DMS79 (cell line): ENCODE measurements at regions not wholly inside any gene's neighbourhood (a gene's known extent, or its start where the extent isn't known, plus 50 kb on each side); places are given as distances from the start of the nearest gene placed in this dataset.

Source experiments
- DNase-seq: peaks from one replicate; lab custom pipeline; 2025; lab: John Stamatoyannopoulos, UW

DNA sequence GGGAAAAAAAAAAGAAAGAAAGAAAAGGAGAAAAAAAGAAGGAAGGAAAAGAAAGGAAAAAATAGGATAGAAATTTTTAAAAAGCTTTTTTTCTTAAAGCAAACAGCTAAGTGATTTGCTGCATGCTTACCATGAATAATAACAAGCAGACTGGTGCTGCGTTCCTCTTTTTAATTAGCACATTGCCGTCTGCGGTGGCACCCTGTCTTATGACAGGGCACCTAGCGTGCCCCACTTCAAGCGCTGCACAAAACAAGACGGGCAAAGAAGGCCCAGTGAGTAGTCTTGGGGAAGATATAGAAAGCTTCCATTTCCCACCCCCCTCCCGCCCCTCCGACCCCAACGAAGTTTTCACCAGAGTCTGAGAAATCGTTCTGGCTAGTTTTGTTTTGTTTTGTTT is 513.9 kb downstream of the ZNF608 start:
- DNase-seq: no peak

- DNase-seq: no peak
Measured at GRCh38 chr5:124231802-124232201, 514.6 kb downstream of the ZNF608 start.

DNA sequence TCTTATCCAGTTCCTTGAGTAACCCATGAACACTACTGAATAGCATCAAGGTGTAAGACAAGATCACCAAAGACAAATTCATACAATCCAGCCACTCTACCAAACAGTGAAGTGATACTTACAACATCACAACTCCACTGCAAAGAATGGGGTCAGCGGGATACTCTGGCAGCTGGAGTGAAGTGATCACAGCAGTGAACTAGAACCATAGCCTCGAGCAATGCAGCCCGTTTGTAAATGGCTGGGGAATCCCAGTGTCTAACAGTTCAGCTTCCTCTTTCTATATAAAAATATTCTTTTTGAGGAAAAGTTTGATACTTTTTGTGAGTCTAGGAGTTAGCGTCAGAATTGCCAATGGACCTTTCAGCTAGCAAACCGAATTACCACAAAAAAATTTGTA is 515.2 kb downstream of the ZNF608 start:
- no peak for DNase-seq

- no peak for DNase-seq
Measured at GRCh38 chr5:124230456-124230855, 516.0 kb downstream of the ZNF608 start.

DNA sequence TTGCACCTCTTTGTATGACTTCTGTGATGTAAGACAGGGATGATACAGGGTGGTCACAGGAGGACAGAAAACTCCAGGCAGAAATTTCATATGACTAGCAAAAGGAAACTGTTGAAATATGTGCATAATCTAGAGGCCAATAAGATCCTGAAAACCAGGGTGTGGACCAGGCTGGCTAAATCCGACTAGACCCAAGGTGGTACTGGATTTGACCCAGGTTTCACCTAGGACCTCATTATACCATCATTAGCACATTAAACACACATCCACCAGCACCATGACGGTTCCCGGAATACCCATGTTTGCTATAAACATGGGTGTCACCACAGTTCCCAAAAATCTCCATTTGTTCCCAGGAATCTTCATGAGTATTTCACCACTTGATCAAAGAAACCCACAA is 517.1 kb downstream of the ZNF608 start:
- no peak for DNase-seq

DNA sequence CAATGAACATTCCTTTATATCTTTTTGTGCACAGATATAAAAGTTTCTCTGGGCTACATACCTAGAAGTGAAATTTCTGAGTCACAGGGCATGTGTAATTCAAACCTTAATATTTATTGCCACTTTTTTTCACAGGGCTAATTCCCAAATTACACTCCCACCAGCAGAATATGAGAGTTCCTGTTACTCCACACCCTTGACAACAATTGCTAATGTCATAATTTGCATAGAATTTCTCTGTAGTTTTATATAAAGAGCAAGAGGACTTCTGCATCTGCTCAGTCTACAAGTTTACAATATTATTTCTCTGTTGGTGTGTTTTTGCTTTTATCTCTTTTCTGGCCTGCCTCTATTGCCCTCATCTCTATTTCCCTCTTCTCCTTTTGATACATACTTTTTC is 518.5 kb downstream of the ZNF608 start:
- no peak for DNase-seq

DNA sequence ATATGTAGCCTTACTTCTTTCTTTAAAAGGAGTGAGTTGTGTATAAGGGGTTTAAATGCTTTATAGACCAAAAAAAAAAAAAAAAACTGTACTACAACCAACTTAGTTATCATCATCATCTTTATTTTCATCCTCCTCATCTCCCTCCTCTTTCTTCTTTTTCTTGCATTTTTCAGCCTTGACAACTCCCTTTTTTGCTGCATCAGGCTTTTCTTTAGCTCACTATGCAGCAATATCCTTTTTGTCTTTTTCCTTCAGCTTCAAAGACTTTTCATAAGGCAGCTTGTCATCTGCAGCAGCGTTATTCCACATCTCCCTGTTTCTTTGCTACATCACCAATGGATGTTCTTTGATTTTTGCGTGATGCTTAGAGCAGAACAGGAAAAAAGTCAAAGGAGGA is 526.0 kb downstream of the ZNF608 start:
- DNase-seq: no peak

GRCh38 chr5:124212934-124213333 is 533.5 kb downstream of the ZNF608 start:
- DNase-seq: peak; percentile 22

DNA sequence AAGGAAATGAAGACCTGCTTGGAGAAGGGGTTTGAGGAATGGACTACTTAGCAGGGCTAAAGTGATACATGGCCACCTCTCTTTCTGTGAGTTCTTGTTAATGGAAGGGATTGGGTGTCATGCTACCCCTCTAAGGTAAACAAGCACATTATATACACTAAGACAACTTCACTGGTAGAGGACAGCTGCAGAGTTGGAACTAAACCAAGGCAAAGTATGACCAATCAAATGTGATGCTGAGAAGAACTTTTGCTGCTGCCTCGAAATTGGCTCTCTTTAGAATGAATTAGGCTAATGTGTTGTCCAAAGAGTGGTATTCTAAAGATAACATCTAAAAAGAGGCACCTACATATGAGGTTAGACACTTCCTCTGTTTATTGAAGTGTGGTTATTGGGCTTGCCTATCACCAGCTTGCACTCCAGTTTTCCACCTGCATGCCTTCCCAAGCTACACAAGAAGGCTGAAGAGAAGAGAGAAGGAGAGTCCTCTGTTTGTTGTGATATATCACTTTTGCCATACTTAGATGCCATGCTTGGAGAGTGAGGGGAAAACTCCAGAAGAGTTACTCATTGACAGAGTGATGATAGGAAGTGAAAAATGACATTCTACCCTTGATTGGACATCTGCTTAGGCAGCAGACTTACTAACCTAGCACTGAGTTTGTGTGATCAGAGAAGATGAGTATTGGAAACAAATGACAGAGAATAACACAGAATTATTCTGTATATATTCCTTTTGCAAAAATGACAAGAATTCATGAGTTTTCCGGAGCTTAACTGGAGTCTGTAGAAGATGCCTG is 536.1 kb downstream of the ZNF608 start:
- no peak for DNase-seq

- DNase-seq: no peak
Measured at GRCh38 chr5:124207118-124207517, 539.3 kb downstream of the ZNF608 start.

DNA sequence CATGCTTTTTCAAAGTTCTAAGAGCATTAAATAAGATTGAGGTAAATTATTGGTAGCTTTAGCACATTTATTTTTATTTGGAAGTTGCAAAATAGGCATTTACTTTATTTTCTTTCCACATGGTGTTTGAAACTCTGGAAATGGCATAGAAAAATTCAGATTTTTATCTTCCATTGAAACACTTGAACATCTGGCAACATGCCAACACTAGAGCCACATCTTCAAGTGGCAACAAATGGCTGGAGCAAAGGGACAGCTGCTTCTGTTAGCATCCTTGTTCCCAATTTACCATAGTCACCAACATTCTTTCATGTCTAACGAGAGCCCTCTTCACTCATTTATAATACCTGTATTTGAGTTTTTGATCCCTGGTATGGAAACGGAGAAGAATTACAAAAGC is 539.9 kb downstream of the ZNF608 start:
- peak; percentile 13 for DNase-seq

DNA sequence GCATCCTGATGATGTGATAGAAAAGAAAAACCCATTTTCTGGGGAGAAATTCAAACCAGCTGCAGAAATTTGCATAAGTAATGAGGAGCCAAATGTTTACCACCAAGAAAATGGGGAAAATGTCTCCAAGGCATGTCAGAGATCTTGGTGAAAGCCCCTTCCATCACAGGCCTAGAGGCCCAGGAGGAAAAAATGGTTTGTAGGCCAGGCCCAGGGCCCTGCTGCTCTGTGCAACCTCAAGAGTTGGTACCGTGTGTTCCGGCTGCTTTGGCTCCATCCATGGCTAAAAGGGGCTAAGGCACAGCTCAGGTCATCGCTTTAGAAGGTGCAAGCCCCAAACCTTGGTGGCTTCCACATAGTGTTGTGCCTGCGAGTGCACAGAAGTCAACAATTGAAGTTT is 543.1 kb downstream of the ZNF608 start:
- DNase-seq: no peak

DNA sequence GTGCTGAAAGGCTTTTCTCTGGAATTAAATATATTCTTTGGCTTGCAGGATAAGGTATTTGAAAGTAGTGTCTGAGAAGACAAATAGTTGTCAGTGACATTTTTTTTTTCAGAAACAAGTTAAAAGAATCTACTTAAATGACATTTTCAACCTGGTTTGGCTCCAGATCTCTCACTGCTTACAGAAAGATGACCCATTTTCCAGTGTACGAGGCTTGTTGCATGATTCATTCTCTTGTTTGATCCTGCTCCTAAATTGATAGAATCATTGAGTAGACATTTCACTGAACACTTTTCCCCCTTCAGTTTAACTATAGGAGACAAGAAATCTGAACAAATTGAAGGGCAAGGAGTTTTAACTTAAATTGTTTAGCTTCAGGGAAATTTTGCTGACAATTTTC is 546.1 kb downstream of the ZNF608 start:
- no peak for DNase-seq

GRCh38 chr5:124199893-124200292 is 546.5 kb downstream of the ZNF608 start:
- DNase-seq: no peak

- no peak for DNase-seq
Measured at GRCh38 chr5:124195411-124195810, 551.0 kb downstream of the ZNF608 start.

DNA sequence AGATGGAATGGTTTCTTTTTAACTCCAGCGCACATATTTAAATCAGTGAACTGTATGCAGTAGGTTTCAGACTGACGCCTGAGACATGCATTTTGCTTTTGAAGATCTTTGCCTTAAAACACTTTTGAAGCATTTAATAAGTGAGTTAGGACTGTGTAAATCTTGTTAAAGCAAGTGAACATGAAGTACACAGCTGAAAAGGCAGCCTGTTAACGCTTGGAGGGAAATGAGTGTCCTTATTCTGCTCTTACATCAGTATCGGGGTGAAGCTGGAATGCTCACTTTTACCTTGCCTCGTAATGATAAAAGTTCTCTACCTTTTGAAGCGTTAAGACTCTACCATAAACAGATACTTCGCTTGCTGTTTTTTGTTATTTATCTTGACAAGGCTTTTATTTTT is 552.2 kb downstream of the ZNF608 start:
- DNase-seq: peak; percentile 35

- DNase-seq: no peak
Measured at GRCh38 chr5:124193371-124193789, 553.1 kb downstream of the ZNF608 start.

DNA sequence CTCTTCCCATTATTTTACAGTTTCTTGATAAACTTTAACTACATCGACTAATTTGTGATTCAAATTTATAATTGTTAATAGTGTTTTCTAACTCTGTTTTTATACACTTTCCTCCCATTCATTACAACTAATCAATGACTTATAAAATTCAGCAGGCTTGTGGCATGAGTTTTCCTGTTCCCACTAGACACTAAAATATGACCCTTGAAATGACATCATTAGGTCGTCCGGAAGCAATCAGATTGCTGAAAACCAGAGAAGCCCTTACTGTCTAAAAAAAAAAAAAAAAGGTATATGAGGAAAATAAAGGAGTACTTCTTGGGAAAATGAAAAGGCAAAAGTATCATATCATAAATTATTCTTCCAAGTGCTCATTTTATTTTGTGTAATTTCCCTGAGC is 553.7 kb downstream of the ZNF608 start:
- DNase-seq: no peak

GRCh38 chr5:124185716-124186115 is 560.7 kb downstream of the ZNF608 start:
- no peak for DNase-seq

DNA sequence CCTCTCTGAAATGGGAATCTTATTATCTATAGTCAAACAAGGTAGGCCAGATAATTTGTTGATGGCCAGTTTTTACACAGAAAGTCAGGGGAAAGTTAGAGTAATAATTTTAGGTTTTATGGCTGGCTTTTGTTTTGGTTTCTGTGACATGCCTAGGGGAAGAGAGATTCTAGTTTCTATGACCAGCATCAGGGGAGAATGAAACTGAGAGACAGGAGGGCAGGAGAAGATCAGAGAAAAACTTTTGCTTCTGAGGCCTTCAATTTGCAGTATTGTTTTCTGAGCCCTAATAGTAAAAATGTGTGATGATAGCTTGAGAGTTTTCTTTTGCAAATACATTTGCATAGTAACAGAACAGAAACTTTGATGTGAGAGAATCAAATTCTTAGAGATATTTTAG is 564.3 kb downstream of the ZNF608 start:
- DNase-seq: no peak

GRCh38 chr5:124180875-124181461 is 565.5 kb downstream of the ZNF608 start:
- no peak for DNase-seq

DNA sequence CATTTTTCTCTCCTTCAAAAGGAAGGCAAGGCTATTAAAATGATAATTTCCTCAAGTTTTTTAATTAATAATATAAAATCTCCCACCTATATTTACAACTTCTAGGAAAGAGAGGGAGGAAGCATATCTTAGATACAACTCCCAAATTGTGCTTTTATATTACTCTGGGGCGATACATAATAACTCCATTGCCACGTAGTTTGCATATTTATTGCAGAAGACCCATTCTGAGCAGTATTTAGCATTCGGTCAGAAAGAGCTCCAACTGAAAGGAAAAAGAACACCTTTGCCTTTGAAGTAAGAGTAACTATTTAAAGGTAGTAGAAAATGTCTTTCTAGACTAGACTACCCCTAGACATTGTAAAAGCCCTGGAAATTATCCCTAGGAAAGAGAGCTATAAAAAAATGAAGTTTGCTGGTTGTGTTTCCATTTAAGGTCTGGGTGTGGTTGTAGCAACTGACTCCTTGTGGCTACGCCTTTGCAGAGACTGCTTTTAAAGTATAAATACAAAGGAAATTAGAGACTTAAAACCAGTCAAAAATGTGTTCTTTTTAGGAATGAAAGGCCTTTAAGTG is 566.1 kb downstream of the ZNF608 start:
- no peak for DNase-seq

DNA sequence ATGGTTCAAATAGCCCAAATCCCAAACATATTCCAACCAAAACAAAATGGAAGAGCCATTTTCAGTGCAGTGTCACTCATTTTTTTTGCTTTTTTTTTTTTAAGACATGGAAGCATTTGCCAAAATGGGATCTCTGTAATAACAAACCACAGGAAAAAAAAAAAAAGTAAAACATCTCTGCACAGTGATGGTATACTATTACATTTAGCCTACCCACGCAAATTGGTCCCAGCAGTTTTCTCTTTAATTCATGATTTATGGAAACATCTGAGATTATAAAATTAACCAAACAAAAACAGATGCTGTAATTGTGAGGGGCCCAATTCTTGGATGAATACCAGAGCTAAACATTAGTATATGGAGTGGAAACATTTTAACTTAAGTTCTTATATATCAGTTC is 566.6 kb downstream of the ZNF608 start:
- DNase-seq: no peak

- DNase-seq: no peak
Measured at GRCh38 chr5:124178050-124178449, 568.4 kb downstream of the ZNF608 start.
